ENCODE measurements at regions not wholly inside any gene's neighbourhood (a gene's known extent, or its start where the extent isn't known, plus 50 kb on each side); places are given as distances from the start of the nearest gene placed in this dataset.
A peak's percentile ranks its signal among the peaks of the same experiment; 100 is the strongest.

DNA sequence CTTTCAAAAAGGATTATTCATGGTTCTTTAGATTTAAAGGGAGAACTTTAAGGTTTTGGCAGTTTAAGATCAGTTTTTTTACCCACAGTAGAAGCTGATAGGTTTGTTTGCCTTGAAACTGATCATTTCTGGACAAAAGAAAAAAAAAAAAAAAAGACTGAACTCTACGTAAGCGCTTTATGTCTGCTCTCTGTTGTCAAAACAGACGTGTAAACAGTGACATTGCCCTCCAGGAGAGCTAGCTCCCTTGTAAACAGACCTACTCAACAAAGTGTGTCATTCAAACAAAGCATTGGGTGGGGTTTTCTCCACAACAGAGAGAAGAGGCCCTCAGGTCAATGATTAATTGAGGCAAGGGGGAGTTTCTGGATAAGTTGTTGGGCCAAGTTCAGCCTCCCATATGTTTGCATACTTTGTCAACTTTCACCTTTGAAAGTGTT is 568.1 kb upstream of the LRRN3 start (continued):
- TF ChIP-seq, protein P1, sequence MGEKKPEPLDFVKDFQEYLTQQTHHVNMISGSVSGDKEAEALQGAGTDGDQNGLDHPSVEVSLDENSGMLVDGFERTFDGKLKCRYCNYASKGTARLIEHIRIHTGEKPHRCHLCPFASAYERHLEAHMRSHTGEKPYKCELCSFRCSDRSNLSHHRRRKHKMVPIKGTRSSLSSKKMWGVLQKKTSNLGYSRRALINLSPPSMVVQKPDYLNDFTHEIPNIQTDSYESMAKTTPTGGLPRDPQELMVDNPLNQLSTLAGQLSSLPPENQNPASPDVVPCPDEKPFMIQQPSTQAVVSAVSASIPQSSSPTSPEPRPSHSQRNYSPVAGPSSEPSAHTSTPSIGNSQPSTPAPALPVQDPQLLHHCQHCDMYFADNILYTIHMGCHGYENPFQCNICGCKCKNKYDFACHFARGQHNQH (CRISPR knock-in tag; IDR thresholded peaks at IDR 0.05), result peak; percentile 85; the same call in 1 of the 2 replicates
- TF ChIP-seq ZNF530 (CRISPR knock-in tag; IDR thresholded peaks at IDR 0.05; ENCODE audit: low read depth) (no peak), ZEB1 (IDR thresholded peaks at IDR 0.05; ENCODE audit: insufficient replicate concordance, low read depth) (no peak), ZNF761 (CRISPR knock-in tag; conservative IDR thresholded peaks at IDR 0.05) (0 out of 2 replicates have a peak, but pooled peaks have one; percentile 36), HOXA5 (CRISPR knock-in tag; IDR thresholded peaks at IDR 0.05) (peak; percentile 58; the same call in 1 of the 2 replicates), DPF2 (CRISPR knock-in tag; IDR thresholded peaks at IDR 0.05; ENCODE audit: borderline replicate concordance, low read depth) (peak; percentile 37; the same call in 1 of the 2 replicates), ZFYVE20 (CRISPR knock-in tag; IDR thresholded peaks at IDR 0.05; ENCODE audit: borderline replicate concordance, low read depth) (no peak), MTA3 (CRISPR knock-in tag; IDR thresholded peaks at IDR 0.05) (no peak), KLF11 (CRISPR knock-in tag; IDR thresholded peaks at IDR 0.05) (no peak), ISL2 (CRISPR knock-in tag; IDR thresholded peaks at IDR 0.05) (peak; percentile 75; the same call in 1 of the 2 replicates), HMG20B (CRISPR knock-in tag; conservative IDR thresholded peaks at IDR 0.05) (peak; percentile 81), ZNF30 (CRISPR knock-in tag; IDR thresholded peaks at IDR 0.05) (no peak), EHMT2 (IDR thresholded peaks at IDR 0.05; ENCODE audit: borderline replicate concordance, low read depth, low read length) (no peak; the same call in 1 of the 2 replicates), ZNF350 (CRISPR knock-in tag; IDR thresholded peaks at IDR 0.05; ENCODE audit: borderline replicate concordance, low read depth) (no peak)
- TF ChIP-seq, protein P2, sequence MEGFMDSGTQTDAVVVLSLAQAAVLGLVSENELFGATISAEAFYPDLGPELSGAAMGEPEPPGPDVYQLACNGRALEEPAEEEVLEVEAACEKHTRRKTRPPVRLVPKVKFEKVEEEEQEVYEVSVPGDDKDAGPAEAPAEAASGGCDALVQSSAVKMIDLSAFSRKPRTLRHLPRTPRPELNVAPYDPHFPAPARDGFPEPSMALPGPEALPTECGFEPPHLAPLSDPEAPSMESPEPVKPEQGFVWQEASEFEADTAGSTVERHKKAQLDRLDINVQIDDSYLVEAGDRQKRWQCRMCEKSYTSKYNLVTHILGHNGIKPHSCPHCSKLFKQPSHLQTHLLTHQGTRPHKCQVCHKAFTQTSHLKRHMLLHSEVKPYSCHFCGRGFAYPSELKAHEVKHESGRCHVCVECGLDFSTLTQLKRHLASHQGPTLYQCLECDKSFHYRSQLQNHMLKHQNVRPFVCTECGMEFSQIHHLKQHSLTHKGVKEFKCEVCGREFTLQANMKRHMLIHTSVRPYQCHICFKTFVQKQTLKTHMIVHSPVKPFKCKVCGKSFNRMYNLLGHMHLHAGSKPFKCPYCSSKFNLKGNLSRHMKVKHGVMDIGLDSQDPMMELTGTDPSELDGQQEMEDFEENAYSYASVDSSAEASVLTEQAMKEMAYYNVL (CRISPR knock-in tag; IDR thresholded peaks at IDR 0.05; ENCODE audit: borderline replicate concordance), result peak; percentile 54; the same call in 1 of the 2 replicates
- TF ChIP-seq, protein P3, sequence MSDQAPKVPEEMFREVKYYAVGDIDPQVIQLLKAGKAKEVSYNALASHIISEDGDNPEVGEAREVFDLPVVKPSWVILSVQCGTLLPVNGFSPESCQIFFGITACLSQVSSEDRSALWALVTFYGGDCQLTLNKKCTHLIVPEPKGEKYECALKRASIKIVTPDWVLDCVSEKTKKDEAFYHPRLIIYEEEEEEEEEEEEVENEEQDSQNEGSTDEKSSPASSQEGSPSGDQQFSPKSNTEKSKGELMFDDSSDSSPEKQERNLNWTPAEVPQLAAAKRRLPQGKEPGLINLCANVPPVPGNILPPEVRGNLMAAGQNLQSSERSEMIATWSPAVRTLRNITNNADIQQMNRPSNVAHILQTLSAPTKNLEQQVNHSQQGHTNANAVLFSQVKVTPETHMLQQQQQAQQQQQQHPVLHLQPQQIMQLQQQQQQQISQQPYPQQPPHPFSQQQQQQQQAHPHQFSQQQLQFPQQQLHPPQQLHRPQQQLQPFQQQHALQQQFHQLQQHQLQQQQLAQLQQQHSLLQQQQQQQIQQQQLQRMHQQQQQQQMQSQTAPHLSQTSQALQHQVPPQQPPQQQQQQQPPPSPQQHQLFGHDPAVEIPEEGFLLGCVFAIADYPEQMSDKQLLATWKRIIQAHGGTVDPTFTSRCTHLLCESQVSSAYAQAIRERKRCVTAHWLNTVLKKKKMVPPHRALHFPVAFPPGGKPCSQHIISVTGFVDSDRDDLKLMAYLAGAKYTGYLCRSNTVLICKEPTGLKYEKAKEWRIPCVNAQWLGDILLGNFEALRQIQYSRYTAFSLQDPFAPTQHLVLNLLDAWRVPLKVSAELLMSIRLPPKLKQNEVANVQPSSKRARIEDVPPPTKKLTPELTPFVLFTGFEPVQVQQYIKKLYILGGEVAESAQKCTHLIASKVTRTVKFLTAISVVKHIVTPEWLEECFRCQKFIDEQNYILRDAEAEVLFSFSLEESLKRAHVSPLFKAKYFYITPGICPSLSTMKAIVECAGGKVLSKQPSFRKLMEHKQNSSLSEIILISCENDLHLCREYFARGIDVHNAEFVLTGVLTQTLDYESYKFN (CRISPR knock-in tag; conservative IDR thresholded peaks at IDR 0.05), result peak; percentile 96
- TF ChIP-seq, protein P4, sequence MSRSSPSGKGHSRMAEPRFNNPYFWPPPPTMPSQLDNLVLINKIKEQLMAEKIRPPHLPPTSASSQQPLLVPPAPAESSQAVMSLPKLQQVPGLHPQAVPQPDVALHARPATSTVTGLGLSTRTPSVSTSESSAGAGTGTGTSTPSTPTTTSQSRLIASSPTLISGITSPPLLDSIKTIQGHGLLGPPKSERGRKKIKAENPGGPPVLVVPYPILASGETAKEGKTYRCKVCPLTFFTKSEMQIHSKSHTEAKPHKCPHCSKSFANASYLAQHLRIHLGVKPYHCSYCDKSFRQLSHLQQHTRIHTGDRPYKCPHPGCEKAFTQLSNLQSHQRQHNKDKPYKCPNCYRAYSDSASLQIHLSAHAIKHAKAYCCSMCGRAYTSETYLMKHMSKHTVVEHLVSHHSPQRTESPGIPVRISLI (CRISPR knock-in tag; IDR thresholded peaks at IDR 0.05; ENCODE audit: borderline replicate concordance), result peak; percentile 96
- TF ChIP-seq, protein P5, sequence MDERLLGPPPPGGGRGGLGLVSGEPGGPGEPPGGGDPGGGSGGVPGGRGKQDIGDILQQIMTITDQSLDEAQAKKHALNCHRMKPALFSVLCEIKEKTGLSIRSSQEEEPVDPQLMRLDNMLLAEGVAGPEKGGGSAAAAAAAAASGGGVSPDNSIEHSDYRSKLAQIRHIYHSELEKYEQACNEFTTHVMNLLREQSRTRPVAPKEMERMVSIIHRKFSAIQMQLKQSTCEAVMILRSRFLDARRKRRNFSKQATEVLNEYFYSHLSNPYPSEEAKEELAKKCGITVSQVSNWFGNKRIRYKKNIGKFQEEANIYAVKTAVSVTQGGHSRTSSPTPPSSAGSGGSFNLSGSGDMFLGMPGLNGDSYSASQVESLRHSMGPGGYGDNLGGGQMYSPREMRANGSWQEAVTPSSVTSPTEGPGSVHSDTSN (CRISPR knock-in tag; IDR thresholded peaks at IDR 0.05), result peak; percentile 69
- TF ChIP-seq, protein P6, sequence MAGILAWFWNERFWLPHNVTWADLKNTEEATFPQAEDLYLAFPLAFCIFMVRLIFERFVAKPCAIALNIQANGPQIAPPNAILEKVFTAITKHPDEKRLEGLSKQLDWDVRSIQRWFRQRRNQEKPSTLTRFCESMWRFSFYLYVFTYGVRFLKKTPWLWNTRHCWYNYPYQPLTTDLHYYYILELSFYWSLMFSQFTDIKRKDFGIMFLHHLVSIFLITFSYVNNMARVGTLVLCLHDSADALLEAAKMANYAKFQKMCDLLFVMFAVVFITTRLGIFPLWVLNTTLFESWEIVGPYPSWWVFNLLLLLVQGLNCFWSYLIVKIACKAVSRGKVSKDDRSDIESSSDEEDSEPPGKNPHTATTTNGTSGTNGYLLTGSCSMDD (CRISPR knock-in tag; IDR thresholded peaks at IDR 0.05), result no peak
